ENCODE measurements at regions not wholly inside any gene's neighbourhood (a gene's known extent, or its start where the extent isn't known, plus 50 kb on each side); places are given as distances from the start of the nearest gene placed in this dataset.
"Not testable (repeated sequence)": the region's sequence is repeated elsewhere in the genome, so short reads cannot be mapped to it uniquely, and the experiment has no call there.

DNA sequence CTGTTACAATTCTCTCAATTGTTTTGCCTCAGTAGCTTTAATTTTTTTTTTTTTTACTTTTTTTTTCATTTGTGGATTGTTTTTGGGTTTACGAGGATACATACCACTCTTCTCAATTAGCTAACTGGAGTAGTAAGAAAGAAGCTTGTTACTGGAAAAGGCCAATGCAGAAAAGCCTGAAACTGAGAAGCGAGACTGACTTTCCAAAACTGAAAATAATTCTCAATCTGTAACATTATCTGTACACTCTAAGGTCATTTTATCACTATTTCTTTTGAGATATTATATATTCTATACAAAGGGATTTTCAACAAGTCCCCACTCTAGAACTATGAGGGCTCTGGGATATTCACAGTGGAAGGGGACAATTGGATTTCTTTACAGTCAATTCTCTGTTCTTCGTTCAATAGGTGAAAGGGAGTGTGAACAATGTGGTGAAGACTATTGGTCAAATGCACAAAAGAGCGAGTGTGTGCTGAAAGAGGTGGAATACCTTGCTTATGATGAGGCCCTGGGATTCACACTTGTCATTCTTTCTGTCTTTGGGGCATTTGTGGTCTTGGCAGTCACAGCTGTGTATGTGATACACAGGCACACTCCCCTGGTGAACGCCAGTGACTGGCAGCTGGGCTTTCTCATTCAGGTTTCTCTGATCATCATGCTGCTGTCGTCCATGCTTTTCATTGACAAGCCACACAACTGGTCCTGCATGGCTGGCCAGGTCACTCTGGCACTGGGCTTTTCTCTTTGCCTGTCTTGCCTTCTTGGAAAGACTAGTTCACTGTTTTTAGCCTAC is 83.9 kb upstream of the KCNAB1 start:
- ATAC-seq (no peak), DNase-seq (no peak)
- Histone ChIP-seq H3K27ac (ENCODE audit: low read depth, low read length) (no peak overlapping the region), H3K27me3 (ENCODE audit: control insufficient read depth in 2 of 2, insufficient read depth in 2 of 2, low read length in 2 of 2) (peaks cover 0 to 3% of the 10 kb centered on the region in 2 donors), H3K4me1 (ENCODE audit: control insufficient read depth in 2 of 2, insufficient read depth in 2 of 2, low read length in 2 of 2) (no peaks in the 10 kb centered on the region), H3K9me3 (ENCODE audit: control insufficient read depth in 2 of 3, low read length in 3 of 3) (no peaks in the 10 kb centered on the region), H3K36me3 (ENCODE audit: control insufficient read depth in 2 of 3, insufficient read depth in 3 of 3, low read length in 3 of 3) (no peaks in the 10 kb centered on the region), H3K4me3 (ENCODE audit: low read length) (no peak overlapping the region)
- Mint-ChIP-seq H3K4me1 (no peaks in the 10 kb centered on the region), H3K4me3 (peak overlapping the region in 1 of 10 donors; percentile 46), H3K36me3 (no peaks in the 10 kb centered on the region), H3K27ac (no peak overlapping the region), H3K27me3 (peaks cover 0 to 11% (median 0%) of the 10 kb centered on the region in 5 donors), H3K9me3 (peaks cover 0 to 2% (median 0%) of the 10 kb centered on the region in 11 donors)
- ChIA-PET CTCF (no interaction called here), POLR2A (interaction anchor here (0.6 kb wide), 1 partner anchor 31 kb away, joined by 3 read pairs; no protein-coding TSS in a partner anchor)
- intact Hi-C loops (cut with micrococcal nuclease): no loop called here

DNA sequence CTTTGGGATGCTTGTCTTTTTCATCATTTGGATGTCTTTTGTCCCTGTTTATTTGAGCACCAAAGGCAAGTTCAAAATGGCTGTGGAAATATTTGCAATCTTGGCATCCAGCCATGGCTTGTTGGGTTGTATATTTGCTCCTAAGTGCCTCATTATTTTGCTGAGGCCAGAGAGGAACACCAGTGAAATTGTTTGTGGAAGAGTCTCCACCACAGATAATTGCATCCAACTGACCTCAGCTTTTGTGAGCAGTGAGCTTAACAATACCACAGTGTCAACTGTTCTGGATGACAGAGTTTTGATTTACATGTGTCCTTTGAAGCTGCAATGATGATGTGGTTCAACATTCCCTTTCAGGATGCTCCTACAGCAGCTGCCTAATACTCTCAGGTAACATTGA is 83.0 kb upstream of the KCNAB1 start:
- peaks cover 0 to 3% of the 10 kb centered on the region in 2 donors for H3K27me3 ChIP-seq (ENCODE audit: control insufficient read depth in 2 of 2, insufficient read depth in 2 of 2, low read length in 2 of 2)
- DNase-seq: no peak
- no peaks in the 10 kb centered on the region for H3K4me1 ChIP-seq (ENCODE audit: control insufficient read depth in 2 of 2, insufficient read depth in 2 of 2, low read length in 2 of 2)
- no peak overlapping the region for H3K4me3 ChIP-seq (ENCODE audit: low read length)
- H3K27me3 Mint-ChIP-seq: peaks cover 0 to 11% (median under 1%) of the 10 kb centered on the region in 5 donors
- no peaks in the 10 kb centered on the region for H3K4me1 Mint-ChIP-seq
- H3K27ac Mint-ChIP-seq: no peak overlapping the region
- peaks cover 0 to 2% (median 0%) of the 10 kb centered on the region in 11 donors for H3K9me3 Mint-ChIP-seq
- no peak for ATAC-seq
- no peaks in the 10 kb centered on the region for H3K36me3 Mint-ChIP-seq
- ChIA-PET POLR2A (no interaction called here), CTCF (no interaction called here)
- intact Hi-C loops (cut with micrococcal nuclease): no loop called here
- H3K9me3 ChIP-seq (ENCODE audit: control insufficient read depth in 2 of 3, low read length in 3 of 3): no peaks in the 10 kb centered on the region
- H3K27ac ChIP-seq (ENCODE audit: low read depth, low read length): no peak overlapping the region
- H3K36me3 ChIP-seq (ENCODE audit: control insufficient read depth in 2 of 3, insufficient read depth in 3 of 3, low read length in 3 of 3): no peaks in the 10 kb centered on the region
- no peak overlapping the region for H3K4me3 Mint-ChIP-seq

DNA sequence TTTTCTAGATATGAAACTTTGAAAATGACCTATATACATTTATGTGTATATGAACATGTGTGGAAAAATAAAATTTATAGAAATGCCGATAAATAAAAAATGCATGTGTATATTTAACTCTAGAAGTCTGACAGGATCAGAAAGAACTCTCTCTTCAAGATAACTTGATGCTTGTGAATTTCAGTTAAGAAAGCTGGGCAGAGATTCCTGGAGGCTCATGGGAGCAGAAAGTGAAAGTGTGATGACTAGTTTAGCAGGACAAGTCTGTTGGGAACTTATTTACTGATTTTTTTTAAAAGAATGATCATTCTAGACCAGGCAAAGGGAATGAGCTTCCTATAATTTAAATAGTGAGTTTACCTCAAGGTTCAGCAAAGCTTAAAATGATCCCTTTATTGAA is 81.5 kb upstream of the KCNAB1 start:
- peaks cover 0 to 3% of the 10 kb centered on the region in 2 donors for H3K27me3 ChIP-seq (ENCODE audit: control insufficient read depth in 2 of 2, insufficient read depth in 2 of 2, low read length in 2 of 2)
- no peaks in the 10 kb centered on the region for H3K36me3 ChIP-seq (ENCODE audit: control insufficient read depth in 2 of 3, insufficient read depth in 3 of 3, low read length in 3 of 3)
- ATAC-seq (no peak), DNase-seq (no peak)
- Mint-ChIP-seq H3K27ac (no peak overlapping the region), H3K4me3 (no peak overlapping the region), H3K36me3 (no peaks in the 10 kb centered on the region), H3K9me3 (peaks cover 0 to 2% (median 0%) of the 10 kb centered on the region in 11 donors), H3K27me3 (peaks cover 4 to 18% (median 10%) of the 10 kb centered on the region in 5 donors), H3K4me1 (no peaks in the 10 kb centered on the region)
- CTCF ChIA-PET: no interaction called here
- intact Hi-C loops (cut with micrococcal nuclease): no loop called here
- no peaks in the 10 kb centered on the region for H3K9me3 ChIP-seq (ENCODE audit: control insufficient read depth in 2 of 3, low read length in 3 of 3)
- no peak overlapping the region for H3K4me3 ChIP-seq (ENCODE audit: low read length)
- no peaks in the 10 kb centered on the region for H3K4me1 ChIP-seq (ENCODE audit: control insufficient read depth in 2 of 2, insufficient read depth in 2 of 2, low read length in 2 of 2)
- POLR2A ChIA-PET: no interaction called here
- no peak overlapping the region for H3K27ac ChIP-seq (ENCODE audit: low read depth, low read length)

DNA sequence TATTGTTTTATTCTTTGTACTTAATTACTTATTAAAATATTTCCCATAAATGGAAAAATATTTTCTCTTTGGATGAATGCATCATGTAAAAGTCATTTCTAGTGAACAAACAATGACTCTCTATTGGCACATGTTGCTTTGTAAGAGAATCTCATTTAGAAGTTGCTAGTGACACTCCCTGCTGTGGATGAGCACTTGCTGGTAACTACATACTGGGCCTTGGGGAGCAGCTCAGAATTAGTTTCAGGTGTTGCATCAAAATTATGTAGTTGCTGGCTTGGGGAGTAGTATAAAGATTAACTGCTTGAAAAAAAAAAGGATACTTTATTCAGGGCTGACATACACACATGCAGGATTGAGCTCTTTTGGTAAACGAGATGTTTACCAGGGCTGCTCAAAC is 80.3 kb upstream of the KCNAB1 start:
- ChIA-PET POLR2A (no interaction called here), CTCF (no interaction called here)
- Histone ChIP-seq H3K4me1 (ENCODE audit: control insufficient read depth in 2 of 2, insufficient read depth in 2 of 2, low read length in 2 of 2) (no peaks in the 10 kb centered on the region), H3K36me3 (ENCODE audit: control insufficient read depth in 2 of 3, insufficient read depth in 3 of 3, low read length in 3 of 3) (no peaks in the 10 kb centered on the region), H3K9me3 (ENCODE audit: control insufficient read depth in 2 of 3, low read length in 3 of 3) (no peaks in the 10 kb centered on the region), H3K4me3 (ENCODE audit: low read length) (no peak overlapping the region), H3K27ac (ENCODE audit: low read depth, low read length) (no peak overlapping the region), H3K27me3 (ENCODE audit: control insufficient read depth in 2 of 2, insufficient read depth in 2 of 2, low read length in 2 of 2) (peaks cover 0 to 3% of the 10 kb centered on the region in 2 donors)
- ATAC-seq (no peak), DNase-seq (no peak)
- H3K4me1 Mint-ChIP-seq: no peaks in the 10 kb centered on the region
- H3K27me3 Mint-ChIP-seq: peaks cover 5 to 20% (median 12%) of the 10 kb centered on the region in 5 donors
- intact Hi-C loops (cut with micrococcal nuclease): loop anchor here (5.0 kb wide), 1 partner anchor 1097 kb away; no protein-coding TSS in a partner anchor
- no peak overlapping the region for H3K27ac Mint-ChIP-seq
- H3K9me3 Mint-ChIP-seq: peaks cover 0 to 2% (median 0%) of the 10 kb centered on the region in 11 donors
- H3K4me3 Mint-ChIP-seq: no peak overlapping the region
- H3K36me3 Mint-ChIP-seq: no peaks in the 10 kb centered on the region

DNA sequence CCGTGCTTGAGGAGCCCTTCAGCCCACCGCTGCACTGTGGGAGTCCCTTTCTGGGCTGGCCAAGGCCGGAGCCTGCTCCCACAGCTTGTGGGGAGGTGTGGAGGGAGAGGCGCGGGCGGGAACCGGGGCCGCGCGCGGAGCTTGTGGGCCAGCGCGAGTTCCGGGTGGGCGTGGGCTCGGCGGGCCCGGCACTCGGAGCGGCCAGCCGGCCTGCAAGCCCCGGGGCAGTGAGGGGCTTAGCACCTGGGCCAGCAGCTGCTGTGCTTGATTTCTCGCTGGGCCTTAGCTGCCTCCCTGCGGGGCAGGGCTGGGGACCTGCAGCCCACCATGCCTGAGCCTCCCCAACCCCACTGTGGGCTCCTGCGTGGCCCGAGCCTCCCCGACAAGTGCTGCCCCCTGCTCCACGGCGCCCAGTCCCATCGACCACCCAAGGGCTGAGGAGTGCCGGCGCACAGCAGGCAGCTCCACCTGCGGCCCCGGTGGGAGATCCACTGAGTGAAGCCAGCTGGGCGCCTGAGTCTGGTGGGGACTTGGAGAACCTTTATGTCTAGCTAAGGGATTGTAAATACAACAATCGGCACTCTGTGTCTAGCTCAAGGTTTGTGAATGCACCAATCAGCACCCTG is 79.0 kb upstream of the KCNAB1 start:
- H3K9me3 Mint-ChIP-seq; ATAC-seq; H3K4me3 ChIP-seq (ENCODE audit: low read length); H3K27me3 ChIP-seq (ENCODE audit: control insufficient read depth in 2 of 2, insufficient read depth in 2 of 2, low read length in 2 of 2); H3K36me3 ChIP-seq (ENCODE audit: control insufficient read depth in 2 of 3, insufficient read depth in 3 of 3, low read length in 3 of 3); CTCF ChIA-PET; H3K9me3 ChIP-seq (ENCODE audit: control insufficient read depth in 2 of 3, low read length in 3 of 3); H3K36me3 Mint-ChIP-seq; H3K27ac ChIP-seq (ENCODE audit: low read depth, low read length); H3K27ac Mint-ChIP-seq; H3K4me1 Mint-ChIP-seq; H3K4me3 Mint-ChIP-seq; POLR2A ChIA-PET; H3K4me1 ChIP-seq (ENCODE audit: control insufficient read depth in 2 of 2, insufficient read depth in 2 of 2, low read length in 2 of 2); DNase-seq: not testable (repeated sequence)
- intact Hi-C loops (cut with micrococcal nuclease): loop anchor here (5.0 kb wide), 1 partner anchor 1096 kb away; no protein-coding TSS in a partner anchor
- H3K27me3 Mint-ChIP-seq: peaks cover 5 to 17% (median 12%) of the 10 kb centered on the region in 5 donors

DNA sequence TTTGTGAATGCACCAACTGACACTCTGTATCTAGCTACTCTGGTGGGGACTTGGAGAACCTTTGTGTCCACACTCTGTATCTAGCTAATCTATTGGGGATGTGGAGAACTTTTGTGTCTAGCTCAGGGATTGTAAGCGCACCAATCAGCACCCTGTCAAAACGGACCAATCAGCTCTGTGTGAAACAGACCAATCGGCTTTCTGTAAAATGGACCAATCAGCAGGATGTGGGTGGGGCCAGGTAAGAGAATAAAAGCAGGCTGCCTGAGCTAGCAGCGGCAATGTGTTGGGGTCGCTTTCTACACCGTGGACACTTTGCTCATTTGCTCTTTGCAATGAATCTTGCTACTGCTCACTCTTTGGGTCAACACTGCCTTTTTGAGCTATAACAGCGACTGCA is 78.5 kb upstream of the KCNAB1 start:
- CTCF ChIA-PET: interaction anchor here (1.2 kb wide), 1 partner anchor 11 kb away, joined by 3 read pairs; no protein-coding TSS in a partner anchor
- H3K4me1 Mint-ChIP-seq; ATAC-seq; H3K4me3 Mint-ChIP-seq; H3K27ac Mint-ChIP-seq; H3K4me3 ChIP-seq (ENCODE audit: low read length); H3K36me3 Mint-ChIP-seq; H3K36me3 ChIP-seq (ENCODE audit: control insufficient read depth in 2 of 3, insufficient read depth in 3 of 3, low read length in 3 of 3); DNase-seq; H3K27ac ChIP-seq (ENCODE audit: low read depth, low read length); H3K27me3 ChIP-seq (ENCODE audit: control insufficient read depth in 2 of 2, insufficient read depth in 2 of 2, low read length in 2 of 2); H3K9me3 Mint-ChIP-seq; POLR2A ChIA-PET; H3K9me3 ChIP-seq (ENCODE audit: control insufficient read depth in 2 of 3, low read length in 3 of 3); H3K4me1 ChIP-seq (ENCODE audit: control insufficient read depth in 2 of 2, insufficient read depth in 2 of 2, low read length in 2 of 2): not testable (repeated sequence)
- H3K27me3 Mint-ChIP-seq: peaks cover 5 to 17% (median 12%) of the 10 kb centered on the region in 5 donors
- intact Hi-C loops (cut with micrococcal nuclease): loop anchor here (5.0 kb wide), 1 partner anchor 1095 kb away; no protein-coding TSS in a partner anchor
